GM21723 (cell line): ENCODE measurements at regions not wholly inside any gene's neighbourhood (a gene's known extent, or its start where the extent isn't known, plus 50 kb on each side); places are given as distances from the start of the nearest gene placed in this dataset.

Experiments
- ATAC-seq: cut with Tn5 transposase; IDR thresholded peaks from one replicate; pipeline ENCODE4 v1.9.1; 2021; ENCODE audit warnings: mild to moderate bottlenecking, moderate library complexity; ENCODE audit not compliant: unreplicated experiment

DNA sequence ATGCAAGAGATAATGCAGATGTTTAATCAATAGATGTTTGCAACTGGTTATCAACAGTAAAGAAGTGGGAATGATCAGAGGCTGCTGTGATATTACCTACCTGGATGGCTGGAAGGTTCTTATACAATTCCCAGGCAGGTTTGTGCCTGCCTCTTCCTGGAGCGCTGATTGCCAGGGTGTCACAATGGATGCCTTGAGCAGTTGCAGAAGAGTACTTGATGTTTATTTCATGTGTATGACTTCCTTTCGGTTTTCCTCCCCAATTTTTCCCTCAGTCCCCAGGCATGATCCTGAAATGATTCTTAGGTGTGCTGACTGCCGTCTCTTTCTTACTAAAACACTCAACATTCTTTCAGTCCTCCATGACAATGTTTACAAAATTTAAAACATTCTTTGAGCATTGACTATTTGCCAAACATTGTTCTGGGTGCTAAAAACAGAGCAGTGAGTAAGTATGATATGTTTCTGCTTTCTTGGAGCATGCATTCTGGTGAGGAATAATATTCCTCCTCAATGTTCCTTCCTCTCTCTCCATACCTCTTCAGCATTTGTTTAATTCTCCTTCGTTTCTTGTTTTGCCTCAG is 416.6 kb upstream of the TRIB2 start:
- no peak for ATAC-seq

DNA sequence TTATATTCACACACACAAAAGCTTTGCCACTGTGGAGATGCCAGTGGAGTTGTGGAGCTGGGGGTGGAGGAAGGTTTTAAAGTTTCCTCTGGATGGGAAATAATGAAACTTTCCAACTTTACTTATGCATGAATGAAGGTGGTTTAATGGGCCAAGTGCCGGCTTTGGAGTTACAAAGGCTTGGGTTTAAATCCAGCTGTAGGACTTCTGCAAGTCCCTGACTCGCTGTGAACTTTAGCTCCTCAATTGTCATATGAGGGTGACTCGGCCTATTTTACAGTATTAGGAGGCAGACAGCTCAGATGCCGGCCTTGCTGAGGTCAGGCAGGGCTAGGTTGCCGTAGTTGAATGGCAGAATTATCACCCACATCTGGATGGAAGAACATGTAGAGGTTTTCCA is 415.8 kb upstream of the TRIB2 start:
- ATAC-seq: no peak

DNA sequence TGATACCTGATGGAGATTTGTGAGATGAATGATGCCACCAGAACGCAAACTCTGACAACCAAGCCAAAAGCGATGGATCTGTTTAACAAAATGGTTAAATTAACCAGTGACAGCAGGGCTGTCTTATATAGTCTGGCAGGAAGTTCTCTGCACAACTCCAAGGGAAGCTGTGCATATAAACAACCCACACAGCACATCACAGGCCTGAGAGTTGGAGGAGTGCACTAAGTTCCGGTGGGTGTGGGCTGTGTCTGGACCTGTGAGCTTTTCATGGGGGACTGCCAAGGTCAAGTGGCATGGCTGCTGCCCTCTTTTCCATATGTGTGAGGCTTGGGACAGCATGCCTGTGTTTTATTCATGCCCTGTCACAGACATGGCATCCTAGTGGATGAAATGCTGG is 414.6 kb upstream of the TRIB2 start:
- ATAC-seq: no peak

DNA sequence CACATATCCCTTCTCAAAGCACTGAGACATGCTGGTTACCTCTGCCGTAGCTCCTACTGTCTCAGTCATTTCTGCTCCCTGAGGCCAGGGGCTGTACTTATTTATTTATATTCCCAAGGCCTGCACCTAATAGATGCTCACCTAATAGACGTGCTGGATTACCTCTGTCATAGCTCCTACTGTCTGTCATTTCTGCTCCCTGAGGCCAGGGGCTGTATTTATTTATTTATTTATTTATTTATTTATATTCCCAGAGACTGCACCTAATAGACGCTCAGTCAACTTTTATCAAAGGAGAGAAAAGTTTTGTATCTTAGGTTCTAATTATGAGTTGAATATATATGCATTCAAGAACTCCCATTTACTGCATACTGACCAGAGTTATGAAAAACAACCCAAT is 414.0 kb upstream of the TRIB2 start:
- no peak for ATAC-seq

DNA sequence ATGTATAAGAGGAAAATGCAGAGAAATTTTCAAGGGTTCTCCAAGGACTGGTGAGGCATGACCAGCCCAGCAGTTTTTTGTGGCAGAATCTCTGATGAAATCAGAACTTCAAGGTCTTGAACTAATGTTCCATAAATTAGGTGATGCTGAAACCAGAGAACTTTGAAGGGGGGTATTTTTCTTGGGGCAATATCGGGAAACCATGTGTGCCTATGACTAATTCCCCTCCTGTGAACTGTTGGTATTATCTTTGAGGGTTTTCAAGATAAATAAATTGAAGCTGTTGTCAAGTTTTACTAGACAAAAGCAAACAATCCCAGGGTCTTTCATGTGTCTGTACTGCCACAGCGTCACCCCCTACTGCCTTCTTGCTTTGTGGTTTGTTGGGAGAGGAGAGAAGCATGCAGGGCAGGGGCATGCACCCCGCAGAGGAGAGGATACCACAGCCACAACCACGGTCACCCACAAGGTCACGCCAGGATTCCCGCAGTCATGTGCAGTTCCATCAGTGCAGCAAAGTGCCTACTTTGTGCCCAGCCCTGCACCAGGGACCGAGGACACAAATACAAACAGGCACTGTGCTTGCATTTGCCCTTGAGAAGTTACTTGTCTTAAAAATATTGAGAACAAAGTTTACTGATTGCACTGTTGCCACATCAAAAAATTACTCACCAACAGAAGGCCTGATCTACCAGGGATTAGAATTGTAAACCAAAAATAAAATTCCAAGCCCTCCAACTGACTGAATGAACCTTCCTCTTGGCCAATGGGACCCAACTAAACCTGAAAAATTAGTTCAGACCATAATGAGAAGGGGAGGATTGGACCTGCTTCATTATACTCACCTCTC is 413.3 kb upstream of the TRIB2 start:
- ATAC-seq: no peak

DNA sequence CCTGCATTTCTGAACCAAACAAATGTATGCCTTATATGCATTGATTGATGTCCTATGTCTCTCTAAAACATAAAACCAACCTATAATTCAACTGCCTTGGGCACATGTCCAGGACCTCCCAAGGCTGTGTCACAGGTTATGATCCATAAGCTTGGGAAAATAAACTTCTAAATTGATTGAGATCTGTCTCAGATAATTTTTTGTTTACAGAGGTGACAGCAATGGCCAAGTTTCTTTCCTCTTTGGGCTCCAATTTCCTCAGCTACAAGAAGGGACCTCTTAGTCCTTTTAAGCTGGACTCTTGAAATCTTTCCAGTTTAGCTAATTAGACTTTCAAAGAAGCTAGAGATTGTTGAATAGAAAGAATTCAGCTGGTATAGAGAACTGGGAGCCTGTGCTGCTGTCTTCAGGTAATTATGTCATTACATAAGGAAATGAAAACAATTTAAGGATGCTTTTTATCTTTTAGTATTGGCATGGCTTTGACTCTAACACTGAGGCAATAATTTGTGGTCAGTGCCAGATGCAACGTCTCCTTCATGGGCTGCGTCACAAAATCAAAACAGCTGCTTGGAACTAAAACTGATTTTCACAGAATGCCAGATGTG is 412.1 kb upstream of the TRIB2 start:
- no peak for ATAC-seq

DNA sequence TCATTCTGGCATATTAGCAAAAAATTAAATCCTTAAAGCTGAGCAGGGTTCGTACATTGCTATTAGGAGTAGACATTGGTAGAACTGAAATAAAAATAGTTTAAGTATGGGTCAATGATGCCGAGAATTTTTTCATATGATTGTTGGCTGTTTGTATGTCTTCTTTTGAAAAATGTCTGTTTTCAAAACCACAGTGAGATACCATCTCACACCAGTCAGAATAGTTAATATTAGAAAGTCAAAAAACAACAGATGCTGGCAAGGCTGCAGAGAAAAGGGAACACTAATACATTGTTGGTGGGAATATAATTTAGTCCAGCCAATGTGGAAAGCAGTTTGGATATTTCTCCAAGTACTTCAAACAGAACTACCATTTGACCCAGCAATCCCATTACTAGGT is 410.8 kb upstream of the TRIB2 start:
- ATAC-seq: no peak

DNA sequence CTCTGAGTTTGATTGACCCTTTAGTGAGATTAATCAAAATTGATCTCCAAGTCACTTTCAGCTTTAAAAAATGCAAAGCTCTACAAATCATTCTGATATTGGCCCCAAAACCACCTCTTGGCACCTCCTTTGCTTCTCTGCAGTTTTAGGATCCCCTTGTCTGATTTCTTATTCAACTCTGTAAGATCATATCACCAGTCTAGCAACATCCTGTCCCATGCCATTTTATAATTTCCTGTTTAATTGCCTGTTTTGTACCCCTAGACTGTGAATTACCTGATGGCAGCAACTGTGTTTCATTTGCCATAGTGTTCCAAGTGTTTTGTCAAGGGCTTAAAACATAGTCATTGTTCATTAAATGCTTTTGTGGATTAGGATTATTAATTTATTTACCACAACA is 406.3 kb upstream of the TRIB2 start:
- no peak for ATAC-seq

DNA sequence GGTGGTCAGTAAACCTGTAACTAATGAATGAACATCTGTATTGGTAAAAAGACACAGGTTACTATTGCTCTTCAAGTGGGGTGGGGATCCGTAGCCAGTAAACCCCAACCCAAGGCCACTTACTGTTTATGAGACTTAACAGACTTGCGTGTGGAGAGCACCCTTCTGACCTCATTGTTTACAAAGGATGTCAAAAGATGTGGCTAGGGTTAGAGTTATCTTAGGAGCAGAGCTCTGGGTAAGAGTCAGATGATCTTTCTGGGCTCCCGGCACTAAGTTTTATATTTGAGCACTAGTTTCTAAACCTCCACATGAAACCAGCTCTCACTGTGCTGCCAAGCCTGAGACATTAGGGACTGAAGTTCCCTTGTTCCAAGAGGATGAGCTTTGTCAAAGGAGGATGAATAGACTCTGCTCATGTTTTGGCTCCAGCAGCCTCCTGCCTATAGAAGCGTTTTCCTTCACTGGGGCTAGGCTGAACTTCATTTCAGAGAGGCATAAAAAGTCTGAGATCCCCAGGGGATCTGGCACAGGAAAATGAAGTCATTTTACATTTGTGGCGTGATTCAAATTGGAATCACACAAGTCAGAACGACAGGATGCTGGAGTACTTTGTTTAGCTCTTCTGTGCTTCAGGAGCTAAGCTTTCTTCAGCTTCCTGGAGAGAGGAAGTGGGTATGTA is 403.1 kb upstream of the TRIB2 start:
- ATAC-seq: no peak

DNA sequence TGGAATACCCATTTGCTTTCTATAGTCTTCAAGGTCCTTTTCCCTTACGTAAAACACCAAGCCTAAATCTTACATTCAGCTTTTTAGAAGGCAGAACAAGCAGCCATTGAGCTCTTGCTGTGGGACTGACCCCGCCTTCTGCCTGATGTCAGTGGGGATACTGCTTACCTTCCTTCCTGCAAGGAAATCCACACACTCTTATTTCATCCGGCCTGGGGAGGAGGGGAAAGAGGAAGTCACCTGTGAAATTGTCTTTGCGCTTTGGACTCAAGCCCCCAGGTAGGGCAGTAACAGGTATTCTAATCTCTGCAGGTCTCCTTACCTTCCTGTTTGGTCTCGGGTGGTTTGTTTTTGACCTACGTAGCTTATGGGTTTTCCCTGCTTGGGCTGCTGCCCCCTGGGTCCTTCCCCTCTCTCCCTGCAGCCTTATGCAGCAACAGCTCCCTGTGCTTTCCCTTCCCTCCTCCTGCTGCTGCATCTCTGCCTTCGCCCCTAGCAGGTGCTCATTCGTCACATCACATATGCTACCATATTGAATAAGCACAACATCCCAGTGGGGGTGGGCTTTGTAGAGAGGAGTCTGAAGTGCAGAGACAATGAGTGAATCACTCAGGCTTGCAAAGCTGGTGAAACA is 402.5 kb upstream of the TRIB2 start:
- ATAC-seq: no peak

DNA sequence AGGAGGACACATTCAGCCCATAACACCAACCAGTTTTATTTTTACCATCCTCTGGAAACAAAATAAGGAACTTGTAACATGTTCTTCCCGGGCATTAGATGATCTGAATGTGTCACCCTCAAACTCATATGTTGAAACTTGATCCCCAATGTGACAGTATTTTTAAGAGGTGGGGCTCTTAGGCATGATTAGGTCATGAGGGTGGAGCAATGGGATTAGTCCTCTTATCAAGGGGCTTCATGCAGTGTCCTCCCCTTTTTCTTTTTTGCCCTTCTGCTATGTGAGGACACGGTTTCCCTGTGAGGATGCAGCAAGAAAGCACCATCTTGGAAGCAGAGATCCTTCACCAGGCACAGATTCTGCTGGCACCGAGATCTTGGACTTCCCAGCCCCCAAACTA is 401.5 kb upstream of the TRIB2 start:
- no peak for ATAC-seq

DNA sequence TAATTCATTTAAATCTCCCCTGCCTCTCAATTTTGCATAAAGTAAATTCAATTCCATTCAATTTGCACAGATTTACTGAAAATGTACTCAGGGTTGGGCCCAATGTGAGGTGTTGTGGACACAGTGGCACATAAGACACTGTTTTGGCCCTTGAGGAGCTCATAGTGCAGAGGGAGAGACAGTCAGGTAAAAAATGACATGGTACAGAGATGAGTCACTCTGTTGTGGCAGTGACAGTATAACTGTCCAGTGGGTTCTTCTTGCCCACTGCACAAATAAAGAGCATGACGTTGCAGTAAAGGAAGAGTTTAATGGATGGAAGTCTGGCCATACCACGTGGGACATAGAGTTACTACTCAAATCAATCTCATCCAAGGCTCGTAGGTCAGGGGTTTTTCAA is 400.3 kb upstream of the TRIB2 start:
- ATAC-seq: no peak

DNA sequence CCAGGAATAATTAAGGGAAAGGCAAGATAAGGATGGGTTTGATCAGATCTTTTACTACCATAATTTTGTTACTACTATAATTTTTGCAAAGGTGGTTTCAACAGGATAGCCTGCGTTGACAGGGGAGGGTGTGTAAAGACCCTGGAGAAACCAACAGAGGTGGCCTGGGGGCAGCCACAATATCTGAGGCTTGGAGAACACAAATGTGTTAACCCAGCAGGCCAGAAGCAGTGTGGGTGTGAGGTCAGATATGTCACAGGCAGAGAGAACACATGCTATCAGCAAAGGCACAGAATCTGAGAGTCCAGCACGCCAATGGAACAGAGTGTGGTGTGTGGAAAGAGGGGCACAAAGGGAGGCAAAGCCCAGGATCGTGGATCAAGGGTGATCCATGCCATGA is 399.4 kb upstream of the TRIB2 start:
- no peak for ATAC-seq

DNA sequence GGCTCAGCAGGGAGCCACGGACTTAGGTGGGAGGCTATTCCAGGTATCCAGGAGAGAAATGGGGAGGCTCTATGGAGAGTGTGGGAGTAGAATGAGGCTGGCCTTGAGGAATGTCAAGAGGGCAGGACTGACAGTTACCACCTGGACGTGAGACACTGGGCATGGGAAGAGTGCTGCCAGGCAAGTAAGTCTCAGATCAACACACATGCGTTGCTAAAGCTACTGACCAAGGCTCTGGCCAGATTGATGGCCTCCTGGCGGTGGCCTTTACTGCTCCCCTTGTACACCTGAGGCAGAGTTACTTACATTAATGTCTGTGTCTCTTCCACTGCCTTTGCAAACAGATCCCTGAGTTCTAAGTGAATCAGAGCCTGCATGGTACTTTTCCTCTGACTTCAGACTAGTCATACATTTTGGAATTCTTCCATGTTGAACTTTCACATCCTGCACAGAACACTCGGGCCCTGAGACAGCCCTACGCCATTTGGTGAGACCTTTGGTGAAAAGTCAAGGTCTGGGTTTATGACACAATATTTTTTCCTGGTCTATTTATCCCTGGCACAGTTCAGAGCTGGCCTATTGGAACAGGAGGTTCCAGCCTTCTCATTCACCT is 398.8 kb upstream of the TRIB2 start:
- no peak for ATAC-seq

DNA sequence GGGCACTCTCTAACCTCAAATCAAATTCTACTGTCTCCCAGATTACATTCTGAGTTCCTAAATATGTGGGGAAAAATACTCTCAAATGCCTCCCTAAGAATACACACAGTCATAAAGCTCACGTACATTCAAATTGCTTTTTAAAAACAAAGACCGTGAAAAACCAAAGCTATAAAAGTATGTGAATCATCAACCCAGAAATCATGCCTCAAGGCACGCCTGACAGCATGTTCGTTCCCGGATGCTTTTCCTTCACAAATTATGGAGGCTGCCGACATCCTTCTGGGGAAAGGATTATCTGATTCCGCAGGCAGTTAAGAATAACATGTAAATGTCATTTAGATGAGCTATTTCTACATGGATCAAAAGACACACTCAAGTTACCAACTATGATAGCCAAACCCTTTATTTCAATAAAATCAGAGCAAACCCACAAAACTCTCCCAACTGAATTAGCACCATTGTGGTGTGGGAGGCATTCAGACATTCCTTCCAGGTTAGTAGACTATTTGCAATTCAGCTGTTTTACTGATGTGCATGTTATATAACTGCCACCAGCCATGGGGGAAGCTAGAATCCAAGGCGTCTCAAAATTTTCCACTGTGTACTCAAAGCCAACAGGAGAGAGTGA is 398.2 kb upstream of the TRIB2 start:
- ATAC-seq: no peak

DNA sequence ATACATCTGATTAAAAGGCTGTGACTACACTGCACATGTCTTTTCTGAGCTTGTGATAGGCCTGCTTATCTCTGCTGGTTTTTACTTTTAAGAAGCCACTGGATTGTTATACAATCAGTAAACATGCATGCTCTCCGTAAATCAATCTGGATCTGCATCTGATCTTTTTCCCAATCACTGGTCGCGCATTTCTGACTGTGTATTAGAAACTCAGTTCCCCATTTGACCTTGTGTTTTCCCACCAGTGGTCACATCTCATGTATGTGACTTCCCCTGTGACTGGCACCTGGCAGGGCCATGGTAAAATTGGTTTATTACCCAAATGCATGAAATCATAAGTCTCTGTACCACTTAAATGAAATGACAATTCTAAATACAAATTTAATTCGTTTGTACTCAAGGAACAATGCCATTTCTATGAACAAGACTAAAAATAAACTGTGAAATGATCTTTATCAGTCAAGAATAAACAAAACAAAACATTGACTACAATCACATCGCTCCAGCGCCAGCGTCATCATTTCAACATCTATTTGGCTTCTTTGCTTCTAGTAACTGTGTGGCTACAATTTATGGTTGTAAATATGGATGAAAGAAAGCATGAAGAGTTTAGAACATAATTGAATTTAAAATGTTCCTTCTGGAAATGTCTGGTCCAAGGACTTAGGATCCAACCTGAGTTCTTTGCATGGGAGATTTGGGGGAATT is 396.6 kb upstream of the TRIB2 start:
- no peak for ATAC-seq

DNA sequence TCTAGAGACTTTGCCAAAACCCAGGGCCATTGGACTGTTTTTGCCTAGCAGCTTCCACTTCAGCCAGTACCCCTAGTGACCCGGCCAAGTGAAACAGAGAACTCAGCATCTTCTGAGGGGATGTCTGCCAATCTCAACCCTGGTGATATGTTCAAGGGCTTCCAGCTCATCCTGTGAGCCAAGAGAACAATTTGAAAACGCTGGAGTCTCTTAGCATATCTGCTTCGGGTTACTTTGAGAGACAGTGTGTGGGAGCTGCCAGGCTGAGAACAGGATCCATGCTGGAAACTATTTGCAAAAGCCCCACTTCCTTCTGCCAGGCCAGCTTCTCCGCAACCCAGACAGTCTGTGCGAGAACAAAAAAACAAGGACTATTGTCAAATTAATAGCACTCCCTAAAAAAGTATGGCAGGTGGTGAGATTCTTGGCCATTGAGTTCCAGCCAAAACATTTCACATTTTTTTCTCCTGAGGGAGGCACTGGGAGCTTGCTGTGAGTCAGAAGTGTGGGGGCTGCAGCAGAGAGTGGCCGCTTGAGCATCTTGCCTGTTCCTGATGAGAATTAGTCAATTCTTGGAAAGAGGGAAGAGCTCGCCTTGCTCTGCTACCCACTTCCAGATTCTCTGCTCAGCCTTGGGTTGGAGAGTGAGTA is 395.6 kb upstream of the TRIB2 start:
- ATAC-seq: no peak

DNA sequence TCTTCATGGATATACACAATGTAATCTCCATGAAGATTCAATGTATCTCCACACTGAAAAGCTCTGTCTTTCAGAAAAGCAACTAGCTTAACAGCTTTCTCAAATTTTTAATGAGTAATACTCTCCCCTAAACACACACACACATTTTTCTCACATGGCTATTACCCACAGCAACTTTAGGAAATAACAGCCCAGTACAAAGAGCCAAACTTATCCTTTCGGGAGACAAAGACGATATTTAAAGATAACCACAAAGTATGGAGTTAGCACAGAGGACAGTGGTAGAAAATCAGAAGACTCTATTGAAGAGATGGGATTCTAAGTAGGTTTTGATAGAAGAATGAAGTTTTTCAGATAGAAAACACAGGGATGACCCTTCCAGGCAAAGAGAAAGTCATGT is 394.9 kb upstream of the TRIB2 start:
- ATAC-seq: no peak

DNA sequence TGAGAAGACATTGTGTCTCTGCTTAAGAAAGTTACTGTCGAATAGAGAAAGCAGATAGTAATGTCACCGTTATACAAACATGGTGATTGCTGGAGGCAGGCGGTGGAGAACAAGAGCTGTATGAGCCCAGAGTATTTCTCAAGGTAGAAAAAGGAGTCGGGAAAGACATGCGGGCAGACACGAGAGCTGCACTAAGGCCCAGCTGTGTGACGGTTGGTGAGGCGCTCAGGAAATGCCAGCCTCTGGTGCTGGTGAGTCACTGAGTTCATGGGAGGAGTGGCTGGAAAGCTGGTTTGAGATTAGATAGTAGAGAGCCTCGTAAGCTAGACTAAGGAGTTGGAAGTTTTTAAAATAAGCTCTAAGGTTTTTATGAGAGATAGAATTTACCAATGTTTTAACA is 390.9 kb upstream of the TRIB2 start:
- no peak for ATAC-seq
